ENCODE measurements at regions not wholly inside any gene's neighbourhood (a gene's known extent, or its start where the extent isn't known, plus 50 kb on each side); places are given as distances from the start of the nearest gene placed in this dataset.

DNA sequence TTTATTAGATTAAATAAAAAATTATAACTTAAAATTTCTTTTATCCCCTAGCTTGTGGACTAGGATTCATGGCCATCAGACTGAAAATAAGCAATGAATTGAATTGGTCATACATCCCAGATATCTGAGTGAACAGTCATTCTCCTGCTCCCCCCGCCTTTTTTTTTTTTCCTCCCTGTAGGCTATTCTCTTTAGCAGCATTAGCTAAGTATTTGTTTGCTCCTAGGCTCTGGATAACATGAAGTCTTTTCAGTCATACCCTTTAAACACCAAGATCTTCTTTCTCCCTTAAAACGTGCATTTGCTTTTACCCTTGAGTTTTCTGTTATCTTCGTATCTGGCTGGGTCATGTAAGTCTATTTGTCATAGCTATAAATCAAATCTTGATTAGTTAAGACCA lies 866.7 kb upstream of the SPRY2 start:
- no peaks in the 10 kb centered on the region for H3K9me3 ChIP-seq
- ATAC-seq = no peak
- H3K4me1 ChIP-seq = no peaks in the 10 kb centered on the region
- WGBS, 2 donors (ENCODE audit: low coverage in 1 of 2) = 41 to 50% methylated on average over 3 of the region's 3 CpGs
- TF ChIP-seq EP300 (IDR thresholded peaks at IDR 0.05) (no peak), POLR2A (IDR thresholded peaks at IDR 0.05) (no peak), POLR2AphosphoS5 (IDR thresholded peaks at IDR 0.05) (no peak)
- TF ChIP-seq, protein P1, sequence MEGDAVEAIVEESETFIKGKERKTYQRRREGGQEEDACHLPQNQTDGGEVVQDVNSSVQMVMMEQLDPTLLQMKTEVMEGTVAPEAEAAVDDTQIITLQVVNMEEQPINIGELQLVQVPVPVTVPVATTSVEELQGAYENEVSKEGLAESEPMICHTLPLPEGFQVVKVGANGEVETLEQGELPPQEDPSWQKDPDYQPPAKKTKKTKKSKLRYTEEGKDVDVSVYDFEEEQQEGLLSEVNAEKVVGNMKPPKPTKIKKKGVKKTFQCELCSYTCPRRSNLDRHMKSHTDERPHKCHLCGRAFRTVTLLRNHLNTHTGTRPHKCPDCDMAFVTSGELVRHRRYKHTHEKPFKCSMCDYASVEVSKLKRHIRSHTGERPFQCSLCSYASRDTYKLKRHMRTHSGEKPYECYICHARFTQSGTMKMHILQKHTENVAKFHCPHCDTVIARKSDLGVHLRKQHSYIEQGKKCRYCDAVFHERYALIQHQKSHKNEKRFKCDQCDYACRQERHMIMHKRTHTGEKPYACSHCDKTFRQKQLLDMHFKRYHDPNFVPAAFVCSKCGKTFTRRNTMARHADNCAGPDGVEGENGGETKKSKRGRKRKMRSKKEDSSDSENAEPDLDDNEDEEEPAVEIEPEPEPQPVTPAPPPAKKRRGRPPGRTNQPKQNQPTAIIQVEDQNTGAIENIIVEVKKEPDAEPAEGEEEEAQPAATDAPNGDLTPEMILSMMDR (IDR thresholded peaks at IDR 0.05) = no peak
- H3K27ac ChIP-seq = no peak overlapping the region
- no peaks in the 10 kb centered on the region for H3K27me3 ChIP-seq
- no peak overlapping the region for H3K4me3 ChIP-seq
- H3K36me3 ChIP-seq = no peaks in the 10 kb centered on the region

DNA sequence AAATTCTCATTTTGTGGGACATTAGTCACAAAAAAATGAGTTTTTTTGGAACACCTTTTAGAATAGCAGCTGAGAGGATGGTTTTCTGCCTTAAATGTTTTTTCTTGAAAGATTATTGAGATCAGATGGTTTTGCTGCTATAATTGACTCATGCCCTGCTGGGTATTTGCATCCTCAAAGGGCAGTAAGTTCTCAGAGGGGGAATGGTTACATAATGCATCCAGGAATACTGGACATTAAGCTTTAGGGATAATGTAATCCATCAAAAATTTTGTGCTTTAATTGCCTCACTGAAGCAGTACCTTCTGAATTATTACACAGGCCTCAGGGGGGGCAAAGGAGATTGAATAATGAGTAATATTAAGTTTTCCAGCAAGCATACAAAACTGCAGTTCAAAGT lies 866.3 kb upstream of the SPRY2 start:
- H3K27me3 ChIP-seq = no peaks in the 10 kb centered on the region
- no peak for ATAC-seq
- H3K36me3 ChIP-seq = no peaks in the 10 kb centered on the region
- no peaks in the 10 kb centered on the region for H3K9me3 ChIP-seq
- H3K4me1 ChIP-seq = no peaks in the 10 kb centered on the region
- TF ChIP-seq POLR2A (IDR thresholded peaks at IDR 0.05) (no peak), POLR2AphosphoS5 (IDR thresholded peaks at IDR 0.05) (no peak), EP300 (IDR thresholded peaks at IDR 0.05) (no peak)
- TF ChIP-seq, protein P1 (IDR thresholded peaks at IDR 0.05) = no peak
- no peak overlapping the region for H3K27ac ChIP-seq
- no peak overlapping the region for H3K4me3 ChIP-seq

DNA sequence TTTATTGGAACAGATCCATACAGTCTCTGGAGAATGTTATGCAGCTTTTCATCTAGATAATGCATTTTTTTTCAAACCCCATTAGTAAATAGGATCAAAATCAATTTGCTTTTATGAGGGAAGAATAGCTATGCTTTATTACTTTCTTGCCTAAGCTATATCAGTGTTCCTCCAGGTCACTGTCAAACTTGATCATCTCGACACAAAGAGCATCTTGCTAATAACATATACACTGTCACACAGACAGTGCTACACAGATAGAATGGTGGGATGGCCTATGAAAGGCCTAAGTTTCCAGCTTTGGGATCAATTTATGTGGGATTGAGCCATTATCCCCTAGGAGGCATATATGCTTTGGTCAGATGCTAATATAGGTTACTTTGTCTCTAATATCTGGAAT lies 862.9 kb upstream of the SPRY2 start:
- 80% methylated on average over 1 of the region's 1 CpG; no CpG with 5 or more reads in 1 of the 2 donors for WGBS, 2 donors (ENCODE audit: low coverage in 1 of 2)
- Histone ChIP-seq H3K27me3 (no peaks in the 10 kb centered on the region), H3K9me3 (no peaks in the 10 kb centered on the region), H3K36me3 (no peaks in the 10 kb centered on the region), H3K4me3 (no peak overlapping the region), H3K4me1 (no peaks in the 10 kb centered on the region), H3K27ac (no peak overlapping the region)
- TF ChIP-seq, protein P1 (IDR thresholded peaks at IDR 0.05) = no peak
- TF ChIP-seq POLR2A (IDR thresholded peaks at IDR 0.05) (no peak), EP300 (IDR thresholded peaks at IDR 0.05) (no peak), POLR2AphosphoS5 (IDR thresholded peaks at IDR 0.05) (no peak)
- no peak for ATAC-seq

DNA sequence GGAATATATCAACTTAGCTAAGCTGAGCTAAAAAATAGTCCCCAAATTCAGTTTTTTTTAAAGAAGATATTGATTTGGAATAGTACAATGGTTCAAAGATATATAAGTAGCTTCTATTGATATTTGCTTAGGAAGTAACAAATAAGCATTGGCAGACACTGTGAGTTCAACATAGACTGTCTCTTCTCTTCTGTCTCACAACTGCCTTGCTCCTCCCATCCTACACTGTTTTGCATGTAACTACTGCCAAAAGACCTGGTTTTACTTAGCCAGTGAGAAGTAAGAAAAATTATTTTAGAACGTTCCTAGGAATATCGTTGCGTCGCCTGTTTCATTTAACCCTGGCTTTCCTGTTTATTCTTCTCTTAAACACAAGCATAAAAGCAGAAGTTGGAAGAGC lies 859.0 kb upstream of the SPRY2 start:
- Histone ChIP-seq H3K4me1 (no peaks in the 10 kb centered on the region), H3K4me3 (no peak overlapping the region), H3K27ac (no peak overlapping the region), H3K27me3 (no peaks in the 10 kb centered on the region), H3K36me3 (no peaks in the 10 kb centered on the region), H3K9me3 (no peaks in the 10 kb centered on the region)
- TF ChIP-seq EP300 (IDR thresholded peaks at IDR 0.05) = no peak
- no peak for TF ChIP-seq POLR2AphosphoS5 (IDR thresholded peaks at IDR 0.05)
- no peak for TF ChIP-seq POLR2A (IDR thresholded peaks at IDR 0.05)
- TF ChIP-seq, protein P1 (IDR thresholded peaks at IDR 0.05) = no peak
- no peak for ATAC-seq
- 7 to 34% methylated on average over 4 of the region's 4 CpGs for WGBS, 2 donors (ENCODE audit: low coverage in 1 of 2)

DNA sequence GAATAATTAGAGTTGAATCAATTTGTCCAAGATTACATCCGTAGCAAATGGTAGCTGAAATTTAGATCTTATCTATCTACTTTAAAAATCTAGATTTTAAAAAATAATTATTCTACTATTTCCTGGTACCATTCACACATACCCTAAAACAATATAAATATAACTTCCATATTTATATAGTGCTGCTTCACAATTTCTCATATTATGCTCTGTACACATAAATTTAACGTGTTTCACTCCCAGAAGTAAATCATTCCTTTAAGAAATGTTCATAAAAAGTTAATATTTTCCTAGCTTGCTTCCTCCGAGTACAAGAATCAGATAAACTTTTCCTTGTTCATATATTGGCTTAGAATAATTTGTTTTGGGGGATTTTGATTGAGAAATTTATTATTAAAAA lies 857.0 kb upstream of the SPRY2 start:
- Histone ChIP-seq H3K4me1 (no peaks in the 10 kb centered on the region), H3K4me3 (no peak overlapping the region), H3K27ac (no peak overlapping the region), H3K9me3 (peaks cover 0 to 7% (median 0%) of the 10 kb centered on the region in 3 donors), H3K36me3 (no peaks in the 10 kb centered on the region), H3K27me3 (no peaks in the 10 kb centered on the region)
- WGBS, 2 donors (ENCODE audit: low coverage in 1 of 2) = 62 to 78% methylated on average over 3 of the region's 3 CpGs
- TF ChIP-seq EP300 (IDR thresholded peaks at IDR 0.05) = no peak
- TF ChIP-seq POLR2A (IDR thresholded peaks at IDR 0.05) = no peak
- no peak for TF ChIP-seq POLR2AphosphoS5 (IDR thresholded peaks at IDR 0.05)
- TF ChIP-seq, protein P1 (IDR thresholded peaks at IDR 0.05) = no peak
- ATAC-seq = no peak

Measured in gastroesophageal sphincter (tissue), 4 donors.